ENCODE measurements at regions not wholly inside any gene's neighbourhood (a gene's known extent, or its start where the extent isn't known, plus 50 kb on each side); places are given as distances from the start of the nearest gene placed in this dataset.

GRCh38 chr7:17611611-17612010 lies 313.2 kb downstream of the AHR start:
- no peak for DNase-seq

- DNase-seq = no peak
These were observed 315.0 kb downstream of the AHR start for GRCh38 chr7:17613338-17614041.

- DNase-seq = no peak
These were observed 318.9 kb downstream of the AHR start for GRCh38 chr7:17617380-17617779.

- DNase-seq = no peak
These were observed 319.6 kb downstream of the AHR start for GRCh38 chr7:17617857-17618651.

GRCh38 chr7:17618652-17618974 lies 320.2 kb downstream of the AHR start:
- no peak for DNase-seq

- DNase-seq = no peak
These were observed 320.9 kb downstream of the AHR start for GRCh38 chr7:17619196-17619818.

- no peak for DNase-seq
These were observed 319.7 kb downstream of the SNX13 start for GRCh38 chr7:17620566-17620965.

- no peak for DNase-seq
These were observed 317.8 kb downstream of the SNX13 start for GRCh38 chr7:17622451-17622850.

GRCh38 chr7:17623546-17624185 lies 316.6 kb downstream of the SNX13 start:
- no peak for DNase-seq

GRCh38 chr7:17624379-17624778 lies 315.9 kb downstream of the SNX13 start:
- no peak for DNase-seq

- DNase-seq = no peak
These were observed 315.3 kb downstream of the SNX13 start for GRCh38 chr7:17625043-17625442.

GRCh38 chr7:17626235-17626634 lies 314.1 kb downstream of the SNX13 start:
- no peak for DNase-seq

GRCh38 chr7:17631061-17631460 lies 309.2 kb downstream of the SNX13 start:
- DNase-seq = no peak

GRCh38 chr7:17632384-17632783 lies 307.9 kb downstream of the SNX13 start:
- DNase-seq = no peak

- DNase-seq = no peak
These were observed 307.2 kb downstream of the SNX13 start for GRCh38 chr7:17633067-17633466.

GRCh38 chr7:17638727-17639126 lies 301.6 kb downstream of the SNX13 start:
- no peak for DNase-seq

- DNase-seq = no peak
These were observed 299.4 kb downstream of the SNX13 start for GRCh38 chr7:17640730-17641377.

GRCh38 chr7:17645500-17645899 lies 294.8 kb downstream of the SNX13 start:
- DNase-seq = no peak

GRCh38 chr7:17646253-17646956 lies 293.9 kb downstream of the SNX13 start:
- DNase-seq = no peak

GRCh38 chr7:17651341-17651740 lies 289.0 kb downstream of the SNX13 start:
- DNase-seq = no peak

GRCh38 chr7:17651863-17652385 lies 288.4 kb downstream of the SNX13 start:
- DNase-seq = peak; percentile 13

GRCh38 chr7:17654940-17655339 lies 285.4 kb downstream of the SNX13 start:
- no peak for DNase-seq
